SU-DHL-6 (cell line): ENCODE measurements at regions not wholly inside any gene's neighbourhood (a gene's known extent, or its start where the extent isn't known, plus 50 kb on each side); places are given as distances from the start of the nearest gene placed in this dataset.

Experiments used
- H2AFZ ChIP-seq: fragments of 200-600 bp; sonication (generic); 2 replicates; pipeline ENCODE4 v1.6.1; 2014; ENCODE audit warnings: low read depth, mild to moderate bottlenecking, moderate library complexity, mixed read lengths, antibody characterized with exemption, low read length; ENCODE audit not compliant: severe bottlenecking
- H3F3A ChIP-seq: fragments of 200-600 bp; shearing (Covaris generic); 2 replicates; pipeline ENCODE4 v1.6.0; 2016; ENCODE audit warnings: antibody characterized with exemption, mild to moderate bottlenecking; ENCODE audit not compliant: insufficient read depth
- H3K27ac ChIP-seq: fragments of 200-600 bp; sonication (generic); 2 replicates; pipeline ENCODE4 v1.5.1; 2016; ENCODE audit warnings: low read depth, mild to moderate bottlenecking, low read length, moderate library complexity, mixed read lengths
- H3K27me3 ChIP-seq: fragments of 200-600 bp; sonication (generic), shearing (Covaris generic); 2 replicates; pipeline ENCODE4 v1.6.0; 2014; ENCODE audit warnings: mild to moderate bottlenecking, low read length
- H3K36me3 ChIP-seq: fragments of 200-600 bp; sonication (generic); 2 replicates; pipeline ENCODE4 v1.6.1; 2014; ENCODE audit warnings: mild to moderate bottlenecking, low read length, mixed read lengths
- H3K4me2 ChIP-seq: fragments of 300-600, 200-600 bp; shearing (Covaris generic), sonication (generic); 2 replicates; pipeline ENCODE4 v1.6.0; 2014; ENCODE audit warnings: low read length, low read depth, mild to moderate bottlenecking; ENCODE audit not compliant: poor library complexity, severe bottlenecking
- H3K4me3 ChIP-seq: fragments of 200-600 bp; sonication (generic); 2 replicates; pipeline ENCODE4 v1.5.1; 2014; ENCODE audit warnings: antibody characterized with exemption, low read length, mild to moderate bottlenecking, mixed read lengths; ENCODE audit not compliant: insufficient read depth, poor library complexity, severe bottlenecking
- H3K79me2 ChIP-seq: fragments of 200-600 bp; sonication (generic); 2 replicates; pipeline ENCODE4 v1.6.1; 2014; ENCODE audit warnings: mild to moderate bottlenecking, low read length, moderate library complexity; ENCODE audit not compliant: insufficient read depth
- H3K9ac ChIP-seq: fragments of 200-600 bp; sonication (generic); 2 replicates; pipeline ENCODE4 v1.7.0; 2014; ENCODE audit warnings: mild to moderate bottlenecking, low read length
- H3K9me2 ChIP-seq: fragments of 200-600 bp; sonication (generic); replicated peaks from 2 replicates; pipeline ENCODE4 v1.6.1; 2014; ENCODE audit warnings: low read length; ENCODE audit not compliant: insufficient read depth
- H3K9me3 ChIP-seq: fragments of 200-600 bp; sonication (generic); 2 replicates; pipeline ENCODE4 v1.6.1; 2014; ENCODE audit warnings: low read length, mixed read lengths; ENCODE audit not compliant: insufficient read depth
- H4K20me1 ChIP-seq: fragments of 200-600 bp; sonication (generic); 2 replicates; pipeline ENCODE4 v1.6.1; 2014; ENCODE audit warnings: low read depth, mild to moderate bottlenecking, antibody characterized with exemption, low read length, moderate library complexity, mixed read lengths
- CTCF ChIP-seq: fragments of 200-600 bp; sonication (generic); IDR thresholded peaks from one replicate; pipeline ENCODE4 v1.5.1; 2017; ENCODE audit warnings: antibody characterized with exemption, mild to moderate bottlenecking, low read length, moderate library complexity; ENCODE audit not compliant: insufficient read depth, poor library complexity, severe bottlenecking
- EZH2phosphoT487 ChIP-seq: fragments of 200-600 bp; sonication (generic), shearing (Covaris generic); conservative IDR thresholded peaks from 2 replicates; pipeline ENCODE4 v1.6.1; 2018; ENCODE audit warnings: mild to moderate bottlenecking, antibody characterized with exemption, low read length, moderate library complexity, mixed read lengths

- no peak overlapping the region for H3K9ac ChIP-seq
- H3K4me3 ChIP-seq = no peak overlapping the region
- no peaks in the 10 kb centered on the region for H3K36me3 ChIP-seq
- no peaks in the 10 kb centered on the region for H4K20me1 ChIP-seq
- H3F3A ChIP-seq = no peaks in the 10 kb centered on the region
- no peak overlapping the region for H2AFZ ChIP-seq
- no peaks in the 10 kb centered on the region for H3K9me3 ChIP-seq
- TF ChIP-seq EZH2phosphoT487 = no peak
- TF ChIP-seq CTCF = no peak
- no peak overlapping the region for H3K27ac ChIP-seq
- H3K9me2 ChIP-seq = no peaks in the 10 kb centered on the region
- H3K27me3 ChIP-seq = no peaks in the 10 kb centered on the region
- H3K79me2 ChIP-seq = no peaks in the 10 kb centered on the region
- H3K4me2 ChIP-seq = no peak overlapping the region
These were observed 472.1 kb downstream of the PTPRU start for GRCh38 chr1:29708381-29708780.

DNA sequence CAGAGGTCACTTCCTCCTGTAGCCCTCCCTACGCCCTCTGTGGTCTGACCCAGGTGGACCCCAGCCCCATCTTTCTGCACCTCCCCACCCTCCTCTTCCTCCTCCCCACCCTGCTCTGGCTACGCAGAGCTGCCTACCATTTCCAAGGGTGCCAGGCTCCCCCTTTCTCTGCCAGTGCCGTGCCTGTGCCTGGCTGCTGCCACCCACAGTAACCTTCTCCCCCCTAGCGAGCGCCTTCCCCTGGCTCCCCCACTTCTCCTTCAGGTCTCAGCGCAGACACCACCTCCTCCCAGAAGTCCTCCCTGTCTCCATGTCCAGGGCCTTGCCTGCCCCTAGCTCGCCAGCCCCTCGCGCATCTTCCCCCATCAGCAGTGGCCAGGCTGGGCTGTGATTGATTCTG, 471.5 kb downstream of the PTPRU start:
- no peak overlapping the region for H3K27ac ChIP-seq
- no peaks in the 10 kb centered on the region for H3K9me3 ChIP-seq
- H4K20me1 ChIP-seq = no peaks in the 10 kb centered on the region
- no peak overlapping the region for H2AFZ ChIP-seq
- no peaks in the 10 kb centered on the region for H3K79me2 ChIP-seq
- no peaks in the 10 kb centered on the region for H3K36me3 ChIP-seq
- TF ChIP-seq EZH2phosphoT487 = no peak
- TF ChIP-seq CTCF = no peak
- H3K9me2 ChIP-seq = no peaks in the 10 kb centered on the region
- H3K27me3 ChIP-seq = no peaks in the 10 kb centered on the region
- H3K4me2 ChIP-seq = no peak overlapping the region
- no peak overlapping the region for H3K9ac ChIP-seq
- no peak overlapping the region for H3K4me3 ChIP-seq
- no peaks in the 10 kb centered on the region for H3F3A ChIP-seq

DNA sequence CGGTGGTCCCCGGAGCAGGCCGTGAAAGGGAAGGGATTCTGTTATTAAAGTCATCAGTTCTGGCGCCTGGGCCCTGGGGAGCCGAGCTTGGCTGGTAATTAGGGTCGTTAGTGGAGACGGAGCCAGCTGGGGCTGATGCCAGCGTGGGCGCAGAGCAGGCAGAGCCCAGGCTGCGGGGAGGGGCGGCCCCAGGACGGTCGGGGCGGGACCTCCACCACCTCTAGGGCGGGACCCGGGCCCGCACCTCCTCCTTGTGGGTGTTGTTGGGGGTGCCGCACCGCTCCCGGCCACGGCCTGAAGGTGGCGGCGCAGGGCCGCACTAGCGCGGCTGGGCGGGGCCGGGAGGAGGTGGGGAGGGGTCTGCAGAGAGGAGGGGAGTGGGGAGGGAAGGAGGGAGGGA, 470.6 kb downstream of the PTPRU start:
- H3K79me2 ChIP-seq = no peaks in the 10 kb centered on the region
- H3K27ac ChIP-seq = no peak overlapping the region
- H3F3A ChIP-seq = no peaks in the 10 kb centered on the region
- no peaks in the 10 kb centered on the region for H3K9me3 ChIP-seq
- no peak overlapping the region for H3K4me2 ChIP-seq
- H4K20me1 ChIP-seq = no peaks in the 10 kb centered on the region
- H3K36me3 ChIP-seq = no peaks in the 10 kb centered on the region
- TF ChIP-seq CTCF (no peak), EZH2phosphoT487 (no peak)
- H3K9me2 ChIP-seq = no peaks in the 10 kb centered on the region
- no peak overlapping the region for H2AFZ ChIP-seq
- no peaks in the 10 kb centered on the region for H3K27me3 ChIP-seq
- no peak overlapping the region for H3K9ac ChIP-seq
- H3K4me3 ChIP-seq = no peak overlapping the region

DNA sequence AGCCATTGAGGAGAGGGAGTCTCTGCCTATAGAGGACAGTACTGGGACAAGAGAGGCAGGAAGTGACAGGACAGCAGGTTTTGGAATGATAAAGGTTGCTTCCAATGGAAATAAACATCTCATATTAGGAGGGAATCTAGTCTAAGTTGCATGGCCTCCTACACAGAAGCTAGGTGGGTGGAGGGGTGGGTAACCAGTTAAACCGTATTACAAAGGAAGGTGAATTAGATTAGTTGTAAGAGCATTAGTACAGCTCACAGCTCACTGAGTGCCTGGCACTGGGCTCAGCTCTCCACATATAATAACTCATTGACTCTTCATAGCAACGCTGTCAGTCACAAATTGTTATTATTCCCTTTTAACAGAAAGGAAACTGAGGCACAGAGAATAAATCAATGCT, 468.1 kb downstream of the PTPRU start:
- Histone ChIP-seq H3K9me3 (no peaks in the 10 kb centered on the region), H3K27ac (no peak overlapping the region), H3F3A (no peaks in the 10 kb centered on the region), H3K9me2 (no peaks in the 10 kb centered on the region), H3K4me3 (no peak overlapping the region), H4K20me1 (no peaks in the 10 kb centered on the region), H2AFZ (no peak overlapping the region), H3K36me3 (no peaks in the 10 kb centered on the region), H3K4me2 (no peak overlapping the region), H3K27me3 (no peaks in the 10 kb centered on the region), H3K9ac (no peak overlapping the region), H3K79me2 (no peaks in the 10 kb centered on the region)
- TF ChIP-seq EZH2phosphoT487 = no peak
- no peak for TF ChIP-seq CTCF
